COLO668 (cell line): ENCODE measurements at regions not wholly inside any gene's neighbourhood (a gene's known extent, or its start where the extent isn't known, plus 50 kb on each side); places are given as distances from the start of the nearest gene placed in this dataset.

ENCODE experiments used
- DNase-seq: peaks from one replicate; lab custom pipeline; 2025; ENCODE audit not compliant: unreplicated experiment; lab: John Stamatoyannopoulos, UW

DNA sequence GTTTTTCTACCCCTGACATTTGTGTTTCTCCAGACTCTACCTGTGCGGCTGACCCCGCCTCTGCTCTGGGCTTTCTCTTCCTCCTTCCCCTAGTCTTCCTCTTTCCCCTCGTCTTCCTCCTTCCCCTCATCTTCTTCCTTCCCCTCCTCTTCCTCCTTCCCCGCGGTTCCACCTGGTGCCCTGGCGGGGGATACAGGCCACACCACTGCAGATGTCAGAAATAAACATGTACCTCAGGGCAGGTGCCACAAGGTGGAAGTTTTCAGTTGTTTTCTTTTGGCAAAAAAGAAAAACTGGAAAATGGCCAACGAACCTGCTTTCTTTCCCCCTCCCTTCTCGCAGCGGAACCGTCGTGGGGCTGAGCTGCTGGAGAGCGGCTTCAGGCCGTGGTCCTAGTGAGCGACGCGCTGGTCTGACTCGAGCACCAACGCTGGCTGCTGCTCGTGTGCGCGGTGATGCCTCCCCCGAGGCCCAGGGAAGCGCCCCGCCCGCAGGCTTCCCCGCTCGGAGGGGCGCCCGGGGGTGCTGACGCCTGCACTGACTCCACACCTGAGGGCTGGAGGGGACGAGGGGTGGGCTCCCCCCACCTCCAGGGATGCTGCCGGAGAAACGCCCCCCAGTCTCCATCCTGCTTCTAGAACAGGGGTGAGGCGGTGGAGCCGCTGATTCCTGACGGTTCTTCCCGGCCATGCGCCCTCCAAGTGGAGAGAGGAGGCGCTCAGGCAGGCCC lies 83.7 kb upstream of the ZNF516 start:
- DNase-seq = no peak

DNA sequence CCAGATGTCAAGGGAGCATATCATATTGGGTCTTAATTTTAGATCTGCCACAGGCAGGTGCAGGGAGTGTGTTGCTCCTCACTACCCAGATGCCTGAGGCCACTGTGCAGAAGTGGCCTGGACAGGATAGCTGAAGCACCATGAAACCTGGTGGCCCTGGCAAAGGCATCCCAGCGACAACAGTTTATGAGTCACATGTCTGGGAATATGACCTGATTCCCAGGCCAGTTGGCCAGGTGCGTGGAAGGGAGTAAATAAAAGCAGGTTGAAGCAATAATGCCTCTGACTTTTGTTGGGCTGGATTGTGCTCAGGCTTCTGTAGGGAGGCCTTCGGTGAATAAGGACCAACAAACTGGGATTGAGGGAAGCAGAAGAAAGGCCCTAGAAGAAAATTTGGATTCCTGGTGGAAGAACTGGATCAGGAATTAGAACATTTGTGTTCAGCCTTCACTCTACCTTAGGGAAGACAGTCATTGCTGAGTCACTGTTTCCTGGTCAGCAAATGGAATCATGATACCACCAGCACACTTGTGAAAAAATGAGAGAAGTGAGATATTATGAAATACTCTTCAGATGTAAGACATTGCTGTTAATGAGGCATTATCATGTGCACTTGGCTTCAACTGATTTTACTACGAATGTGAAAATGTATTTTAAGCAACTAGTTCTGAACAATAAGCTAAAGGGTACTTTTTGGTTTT lies 78.4 kb upstream of the ZNF516 start:
- peak; percentile 77 for DNase-seq

DNA sequence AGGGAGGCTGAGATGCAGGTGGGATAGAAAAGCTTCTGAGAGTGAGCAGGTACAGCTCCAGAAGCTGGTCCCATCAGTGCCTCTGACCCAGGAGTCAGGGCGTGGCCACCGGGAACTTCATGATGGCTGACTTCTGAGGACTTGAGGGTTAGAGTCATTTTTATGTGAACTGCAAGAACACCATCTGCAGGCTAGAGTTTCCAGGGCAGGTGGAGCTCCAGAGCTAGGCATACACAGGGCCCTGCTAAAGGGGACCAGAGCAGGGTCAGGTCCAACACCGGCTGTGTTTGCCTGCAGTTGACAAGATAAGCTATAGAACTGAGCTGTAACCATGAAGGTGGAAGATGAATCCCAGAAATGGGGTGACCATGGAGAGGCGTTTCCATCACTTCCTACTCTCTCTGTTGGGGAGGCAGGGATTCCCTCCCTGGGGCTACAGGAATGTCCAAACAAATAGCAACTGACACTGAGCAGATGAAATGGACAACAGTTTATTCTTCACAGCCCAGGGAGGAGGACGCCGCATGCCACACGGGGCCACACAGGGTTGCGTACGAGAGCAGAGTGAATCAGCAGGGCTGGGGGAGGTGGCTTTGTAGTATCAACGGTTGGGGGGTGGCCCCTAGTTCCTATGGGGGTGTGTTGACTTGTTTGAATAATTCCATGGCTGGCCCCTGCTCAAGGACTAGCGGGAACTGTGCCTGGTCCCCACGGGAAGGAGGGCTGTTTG lies 77.6 kb upstream of the ZNF516 start:
- DNase-seq = peak; percentile 64

DNA sequence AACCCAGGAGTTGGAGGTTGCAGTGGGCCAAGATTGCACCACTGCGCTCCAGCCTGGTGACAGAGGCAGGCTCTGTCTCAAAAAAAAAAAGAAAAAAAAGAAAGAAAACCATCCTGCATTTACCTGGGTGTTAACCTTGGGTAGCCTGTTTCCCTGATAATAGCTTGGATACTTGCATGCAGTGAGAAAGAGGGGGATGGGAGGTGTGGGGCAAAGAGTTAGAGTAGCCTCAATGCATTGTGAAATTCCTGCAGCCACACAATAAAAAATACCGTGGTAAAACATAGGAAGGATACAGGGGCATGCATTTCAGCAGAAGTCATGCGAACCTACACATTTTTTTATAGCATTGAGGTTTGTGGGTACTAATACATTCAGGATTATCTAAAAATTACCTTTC lies 76.6 kb upstream of the ZNF516 start:
- DNase-seq = no peak

DNA sequence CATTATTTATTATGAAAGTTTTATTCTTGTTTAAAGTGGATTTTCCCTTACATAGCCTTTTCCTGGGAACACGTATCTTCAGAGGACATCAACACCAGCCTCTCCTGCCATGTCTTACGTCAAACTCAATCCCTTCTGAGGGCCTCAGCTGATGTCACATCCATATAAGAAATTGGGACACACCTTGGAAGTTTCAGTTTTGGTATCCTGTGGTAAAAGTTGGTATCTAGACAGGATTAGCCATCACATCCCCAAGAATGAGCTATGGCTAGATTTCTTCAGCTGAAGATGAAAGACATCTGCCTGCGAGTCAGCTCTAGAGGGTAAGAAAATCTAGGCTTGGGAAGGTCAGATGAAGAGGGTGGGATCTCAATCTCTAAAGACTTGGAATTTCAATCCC lies 75.8 kb upstream of the ZNF516 start:
- no peak for DNase-seq

DNA sequence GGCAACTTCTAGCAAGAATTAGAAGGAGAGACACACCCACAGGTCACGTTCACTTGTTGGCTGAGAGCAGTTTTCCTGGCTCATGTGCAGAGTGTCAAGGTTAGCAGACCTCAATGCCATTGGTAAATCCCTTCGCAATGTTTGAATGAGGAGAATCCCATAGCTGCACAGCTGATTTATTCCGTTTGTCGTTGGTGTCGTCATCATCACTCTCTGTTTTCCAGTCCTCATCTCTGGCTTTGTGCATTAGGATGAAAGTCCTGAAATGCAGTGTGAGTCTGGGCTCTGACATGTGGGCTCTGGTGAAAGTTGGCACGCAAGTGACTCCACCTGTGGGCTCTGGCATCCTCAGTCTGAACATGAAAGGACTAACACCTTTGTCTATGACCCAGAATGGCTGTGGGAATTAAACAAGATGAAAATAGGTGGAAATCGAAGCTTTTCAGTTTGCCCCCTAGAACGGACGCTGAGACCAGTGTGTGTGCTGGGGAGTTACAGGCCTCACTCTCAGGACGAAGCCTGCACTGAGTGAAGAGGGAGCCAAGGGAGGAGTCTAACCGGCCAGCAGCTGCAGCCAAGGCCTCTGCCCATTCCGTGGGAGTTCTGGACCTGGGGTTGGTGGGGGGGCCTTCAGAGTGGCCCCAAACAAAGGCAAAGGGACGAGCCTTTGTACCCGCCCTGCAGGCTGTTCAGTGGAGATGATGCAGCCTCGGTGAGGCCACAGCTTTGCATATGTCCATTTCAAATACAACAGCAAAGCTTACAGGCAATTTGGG lies 74.8 kb upstream of the ZNF516 start:
- DNase-seq = no peak

DNA sequence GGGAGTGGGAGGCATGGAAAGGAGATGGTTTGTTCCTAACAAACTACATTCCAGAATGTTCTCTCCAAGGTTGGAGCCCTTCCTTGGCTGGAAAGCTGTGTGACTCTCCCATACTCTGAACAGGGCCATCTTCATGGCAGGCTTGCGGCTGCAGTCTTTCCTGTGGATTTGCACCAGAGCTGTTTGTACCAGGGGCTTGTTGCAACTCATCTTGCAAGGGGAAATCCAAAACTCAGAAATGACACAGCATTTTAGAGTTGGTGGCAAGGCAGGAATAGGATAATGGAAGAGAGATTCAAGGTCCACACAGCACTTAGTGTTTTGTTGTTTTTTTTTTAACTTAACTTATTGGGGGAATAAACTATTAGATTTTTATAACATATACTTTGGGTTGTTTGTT lies 73.7 kb upstream of the ZNF516 start:
- no peak for DNase-seq

DNA sequence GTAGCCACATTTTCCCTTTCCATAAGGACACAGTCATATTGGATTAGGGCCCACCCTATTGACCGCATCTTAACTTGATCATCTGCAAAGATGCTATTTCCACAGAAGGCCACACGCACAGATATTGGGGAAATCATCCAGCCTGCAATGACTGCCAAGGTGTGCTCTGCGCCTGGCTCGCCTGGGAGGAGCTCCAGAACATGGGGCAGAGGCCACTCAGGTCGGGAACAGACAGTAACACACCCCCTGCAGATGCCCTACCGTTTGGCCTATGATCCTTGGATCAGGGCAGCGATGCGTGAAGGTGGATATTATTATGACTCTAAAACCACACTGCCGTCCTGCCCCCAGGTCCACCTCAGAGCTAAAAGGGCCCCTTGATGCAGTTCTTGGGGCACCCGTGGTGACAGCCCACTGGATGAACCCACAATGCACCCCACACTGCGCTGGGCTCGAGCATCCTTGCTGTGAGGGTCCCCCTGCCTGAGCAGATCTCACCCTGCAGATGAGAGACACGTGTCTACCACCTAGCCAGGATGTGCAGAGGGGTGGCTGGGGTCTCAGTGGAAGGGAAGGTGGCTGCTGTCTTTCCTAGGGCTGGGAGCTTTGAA lies 72.9 kb upstream of the ZNF516 start:
- no peak for DNase-seq

DNA sequence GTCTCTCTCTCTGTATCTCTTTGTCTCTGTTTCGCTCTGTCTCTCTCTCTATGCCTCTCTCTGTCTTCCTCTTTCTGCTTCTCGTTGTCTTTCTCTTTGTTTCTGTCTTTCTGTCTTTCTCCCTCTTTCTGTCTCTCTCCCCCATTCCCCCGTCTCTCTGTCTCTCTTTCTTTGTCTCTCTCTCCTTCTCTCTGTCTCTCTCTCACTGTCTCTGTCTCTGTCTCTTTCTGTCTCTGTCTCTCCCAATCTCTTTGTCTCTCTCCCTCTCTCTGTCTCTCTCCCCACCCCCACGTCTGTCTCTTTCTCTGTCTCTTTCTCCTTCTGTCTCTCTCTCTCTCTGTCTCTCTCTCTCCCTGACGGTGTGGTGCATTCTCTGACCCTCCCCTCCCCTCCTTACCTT lies 71.9 kb upstream of the ZNF516 start:
- DNase-seq = no peak

DNA sequence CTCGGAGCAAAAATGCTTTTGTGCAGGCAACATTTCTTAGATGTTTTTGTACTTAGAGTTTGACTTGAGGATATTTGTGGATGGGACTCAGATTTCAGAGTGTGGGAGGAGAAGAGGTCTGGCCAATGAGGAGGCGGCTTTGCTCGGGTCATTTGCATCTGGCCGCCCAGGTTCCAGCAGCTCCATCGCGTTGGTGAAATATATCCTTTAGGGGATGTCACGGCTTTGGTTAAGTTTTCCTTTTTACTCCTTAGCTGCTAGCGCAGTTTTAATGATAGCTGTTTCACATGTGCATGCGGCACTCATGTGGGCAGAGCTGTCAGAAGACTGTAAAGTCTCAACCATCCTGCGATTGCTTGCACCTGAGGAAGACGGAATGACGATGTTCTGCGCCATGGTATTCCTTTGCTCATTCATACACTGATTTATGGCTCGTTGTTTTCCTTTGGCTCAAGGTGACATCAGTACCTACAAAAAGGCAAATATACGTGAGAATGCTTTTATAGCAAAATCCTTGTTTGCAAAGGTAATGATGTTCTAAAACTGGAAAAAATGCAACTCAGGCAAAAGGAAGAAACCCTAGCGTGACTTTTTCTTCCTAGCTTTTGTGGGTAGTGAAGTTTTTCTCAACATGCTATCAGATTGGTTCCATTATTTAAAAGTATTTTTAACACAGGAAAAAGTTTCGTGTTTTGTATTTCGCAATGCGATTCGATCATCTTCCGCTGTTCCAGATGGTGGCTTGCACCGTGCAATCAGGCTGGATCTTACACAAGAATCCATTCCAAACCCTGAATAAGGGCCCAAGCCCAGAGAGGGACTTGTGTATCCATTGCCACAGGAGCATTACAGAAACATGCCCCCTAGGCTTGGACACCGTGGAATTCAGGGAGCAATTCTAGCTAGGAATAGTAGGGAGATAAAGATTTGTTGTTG lies 70.5 kb upstream of the ZNF516 start:
- no peak for DNase-seq

DNA sequence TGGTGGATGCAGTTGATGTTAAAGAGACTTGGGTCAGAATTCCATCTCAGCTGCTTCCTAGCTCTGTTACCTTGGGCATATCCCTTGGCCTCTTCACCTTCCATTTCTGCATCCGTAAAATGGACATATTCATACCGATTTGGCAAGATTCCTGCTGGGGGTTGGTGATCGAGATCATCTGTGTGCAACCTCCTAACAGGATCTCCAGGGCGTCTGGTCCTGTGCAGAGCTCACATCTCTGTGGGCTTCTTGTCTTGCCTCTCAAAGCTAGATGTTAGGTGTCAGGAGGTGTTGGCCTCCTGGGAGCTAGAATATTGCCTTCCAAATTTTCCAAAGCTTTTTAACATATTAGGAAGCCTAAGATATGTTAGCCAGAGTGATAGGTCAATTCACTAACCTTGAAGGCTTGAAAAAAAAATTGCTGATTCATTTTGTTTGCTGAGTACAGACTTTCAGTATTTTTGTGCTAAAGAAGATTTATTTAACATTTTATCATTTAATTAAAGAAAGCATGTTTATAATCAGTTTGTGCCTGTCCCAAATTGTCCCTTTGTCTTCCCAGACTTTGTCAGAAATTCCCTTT lies 69.7 kb upstream of the ZNF516 start:
- no peak for DNase-seq

DNA sequence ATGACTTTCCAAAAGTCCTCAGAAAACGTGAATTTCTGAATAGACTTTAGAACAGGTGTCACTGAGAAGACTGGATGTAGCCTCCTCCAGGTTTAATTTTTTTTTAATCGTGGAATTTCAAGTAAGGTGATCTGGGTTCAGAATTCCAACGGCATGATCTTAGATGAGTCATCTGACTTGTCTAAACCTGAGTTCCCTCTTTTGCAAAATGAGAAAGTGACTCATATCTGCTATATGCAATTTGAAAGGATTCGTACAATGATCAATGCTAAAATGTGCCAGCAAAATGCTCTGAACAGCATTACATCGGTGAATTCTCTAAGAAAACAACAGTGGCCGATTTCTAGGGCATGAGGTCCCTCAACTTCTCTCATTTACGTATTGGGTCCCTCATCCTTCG lies 69.1 kb upstream of the ZNF516 start:
- DNase-seq = no peak

DNA sequence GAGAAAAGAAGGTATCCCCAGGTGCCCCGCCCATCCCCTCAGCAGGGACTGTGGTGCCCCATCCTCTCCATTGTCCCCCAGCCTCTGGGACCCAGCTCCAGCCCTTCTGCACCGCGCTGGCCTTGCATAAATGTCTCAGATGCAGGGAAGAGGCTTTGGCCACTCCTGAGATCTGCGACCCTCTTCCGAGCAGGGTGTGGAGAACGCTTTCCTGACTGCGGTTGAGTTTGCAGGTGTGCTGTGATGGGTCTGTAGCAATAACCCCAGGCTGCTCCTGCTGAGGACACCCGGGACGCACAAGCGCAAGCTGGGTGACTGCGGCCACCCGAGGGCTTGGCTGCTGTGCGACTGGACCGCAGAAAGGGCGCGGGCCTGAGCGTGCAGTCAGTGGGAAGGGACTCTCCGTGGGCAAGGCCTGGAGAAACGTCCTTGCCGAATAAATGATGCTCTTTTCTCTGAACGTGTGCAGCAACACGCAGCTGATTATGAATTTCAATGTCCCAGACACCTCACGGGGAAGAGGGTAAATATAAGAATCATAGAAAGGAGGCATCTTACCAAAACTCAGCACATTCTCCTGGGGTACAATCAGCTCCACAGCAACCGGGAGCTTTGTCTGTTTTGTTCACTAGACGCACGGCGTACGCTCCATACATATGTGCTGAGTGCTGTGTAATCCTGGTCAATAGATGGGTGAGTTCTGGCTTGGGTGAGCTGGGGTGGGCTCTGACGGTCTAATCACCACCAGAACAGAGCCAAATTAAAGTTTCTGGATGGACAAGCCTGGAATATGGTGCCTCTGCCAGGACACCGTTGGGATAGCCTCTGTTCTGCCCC lies 67.5 kb upstream of the ZNF516 start:
- no peak for DNase-seq

DNA sequence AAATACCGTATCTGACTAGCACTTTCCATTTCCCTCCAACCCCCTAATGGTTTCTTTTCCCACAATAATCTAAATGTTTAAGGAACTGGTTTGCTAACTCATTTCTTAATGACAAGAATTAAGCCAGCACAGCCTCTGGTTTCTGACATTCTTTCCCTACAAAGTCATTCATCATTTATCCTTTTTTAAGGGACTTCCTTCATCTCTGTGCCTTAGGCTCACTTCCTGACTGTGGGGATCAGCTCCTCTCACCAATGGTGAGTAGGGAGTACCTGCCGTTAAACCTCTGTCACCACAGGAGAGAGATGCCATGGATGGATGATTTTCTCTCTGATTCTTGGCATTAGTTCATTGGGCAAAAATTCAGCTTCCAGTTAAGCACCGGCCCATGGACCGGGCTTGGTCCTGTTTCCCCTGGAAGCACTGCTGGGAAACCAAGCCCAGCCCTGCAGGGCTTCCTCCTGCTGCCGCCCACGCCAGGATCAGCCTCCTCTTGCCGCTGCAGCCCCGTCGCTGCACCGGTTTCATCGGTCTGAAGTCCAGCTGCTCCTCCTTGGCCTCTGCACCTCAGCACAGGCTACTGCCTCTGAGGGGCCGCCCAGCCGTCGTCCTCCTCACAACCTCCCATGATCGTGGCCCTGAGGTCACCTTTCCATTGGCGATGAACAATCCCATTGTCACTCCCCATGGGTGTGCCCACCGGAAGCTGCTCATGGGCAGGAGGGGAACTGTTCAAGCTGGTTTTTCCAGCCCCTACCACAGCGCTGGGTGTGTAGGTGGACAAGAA lies 64.0 kb upstream of the ZNF516 start:
- no peak for DNase-seq

DNA sequence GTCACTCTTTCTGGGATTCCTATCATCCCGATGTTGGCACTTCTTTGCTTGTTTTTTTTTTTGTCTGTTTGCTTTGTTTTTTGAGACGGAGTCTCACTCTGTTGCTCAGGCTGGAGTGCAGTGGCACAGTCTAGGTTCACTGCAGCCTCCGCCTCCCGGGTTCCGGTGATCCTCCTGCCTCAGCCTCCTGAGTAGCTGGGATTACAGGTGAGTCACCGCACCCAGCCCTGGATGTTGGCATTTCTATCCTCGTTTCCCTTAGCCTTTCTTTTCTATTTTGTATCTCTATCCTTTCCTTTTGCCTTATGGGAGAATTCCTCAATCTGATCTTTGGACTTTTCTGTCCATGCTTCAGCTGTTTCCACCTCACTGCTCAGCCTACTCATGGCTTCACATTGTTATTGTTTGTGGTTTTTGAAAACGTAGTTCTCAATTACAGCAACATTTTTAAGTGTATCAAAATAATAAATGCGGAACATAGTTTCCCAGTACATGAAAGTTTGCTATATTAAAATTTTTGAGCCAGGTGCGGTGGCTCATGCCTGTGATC lies 62.1 kb upstream of the ZNF516 start:
- DNase-seq = no peak

DNA sequence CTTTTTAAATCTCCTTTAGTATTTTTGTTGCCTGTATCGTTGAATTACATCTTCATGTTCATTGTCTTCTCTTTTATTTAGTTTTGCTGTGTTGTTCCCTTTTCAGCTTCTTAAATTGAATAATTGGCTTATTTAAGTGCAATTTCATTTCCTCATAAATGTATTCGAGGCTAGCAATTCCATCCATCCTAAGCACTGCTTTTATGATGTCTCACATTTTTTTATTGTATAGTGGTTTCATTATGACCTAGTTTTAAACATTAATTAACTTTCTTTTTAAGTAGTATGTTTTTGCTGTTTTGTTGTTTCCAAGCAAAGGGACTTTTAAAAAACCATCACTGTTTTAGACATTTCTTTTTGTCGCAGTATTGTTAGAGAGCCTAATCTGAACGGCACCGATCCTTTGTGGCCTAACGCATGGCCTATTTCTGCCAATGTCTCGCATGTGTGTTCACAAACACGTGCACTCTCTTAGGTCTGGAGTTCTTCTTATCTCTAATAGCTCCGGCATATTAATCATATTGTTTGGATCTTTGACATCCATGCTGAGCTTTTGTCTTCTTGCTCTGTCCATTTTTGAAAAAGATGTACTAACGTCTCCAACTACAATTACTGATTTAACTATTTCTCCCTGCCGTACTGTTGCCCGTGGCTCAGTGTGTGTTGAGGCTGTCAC lies 59.6 kb upstream of the ZNF516 start:
- DNase-seq = no peak
